ENCODE measurements at regions not wholly inside any gene's neighbourhood (a gene's known extent, or its start where the extent isn't known, plus 50 kb on each side); places are given as distances from the start of the nearest gene placed in this dataset.

DNA sequence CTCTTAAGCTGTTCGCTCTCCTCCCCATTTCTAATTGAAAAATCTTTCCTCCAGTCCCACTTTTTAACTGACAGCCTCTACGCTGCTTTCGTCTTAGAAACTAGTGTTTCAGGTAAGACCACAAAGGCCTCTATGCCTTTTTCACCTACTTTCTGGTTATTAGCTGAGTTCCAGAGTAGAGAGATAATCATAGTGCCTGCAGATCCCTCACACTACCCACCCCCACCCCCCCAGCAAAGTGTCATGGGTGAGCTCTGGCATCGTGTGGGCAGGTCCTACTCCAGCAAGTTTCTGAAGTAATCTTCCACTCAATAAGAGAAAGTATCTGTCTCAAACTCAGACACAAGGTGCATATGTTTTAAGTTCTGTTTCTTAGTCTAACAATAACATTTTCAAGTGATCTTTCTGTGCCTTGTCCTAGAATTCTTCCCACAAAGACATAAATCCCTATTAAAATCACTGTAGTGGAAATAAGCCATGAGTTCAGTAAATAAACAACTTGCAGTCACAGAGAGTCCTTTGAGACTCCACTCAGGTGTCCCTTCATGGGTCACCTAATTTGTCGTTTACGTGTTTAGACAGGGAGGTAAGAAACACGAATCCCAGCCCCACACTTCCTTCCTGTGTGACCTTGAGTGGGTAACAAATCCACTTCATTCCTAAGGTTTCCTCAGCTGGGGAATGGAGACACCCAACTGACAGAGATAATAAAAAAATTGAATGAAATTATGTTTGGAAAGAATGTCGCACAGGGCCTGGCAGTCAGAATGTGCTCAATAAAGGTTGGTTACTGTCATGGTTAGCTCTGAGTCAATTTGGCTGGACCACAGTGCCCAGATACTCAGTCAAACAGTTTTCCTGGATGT, 228.9 kb upstream of the CAND1 start:
- H3K27ac ChIP-seq, result peak overlapping the region; percentile 56
- TF ChIP-seq CTCF (conservative IDR thresholded peaks at IDR 0.05), result no peak

- TF ChIP-seq CTCF (conservative IDR thresholded peaks at IDR 0.05), result no peak
- peak overlapping the region; percentile 56 for H3K27ac ChIP-seq
Measured at GRCh38 chr12:67040861-67041137, 228.4 kb upstream of the CAND1 start.

GRCh38 chr12:67042697-67043131, 226.4 kb upstream of the CAND1 start:
- TF ChIP-seq CTCF (conservative IDR thresholded peaks at IDR 0.05), result no peak
- no peak overlapping the region for H3K27ac ChIP-seq

DNA sequence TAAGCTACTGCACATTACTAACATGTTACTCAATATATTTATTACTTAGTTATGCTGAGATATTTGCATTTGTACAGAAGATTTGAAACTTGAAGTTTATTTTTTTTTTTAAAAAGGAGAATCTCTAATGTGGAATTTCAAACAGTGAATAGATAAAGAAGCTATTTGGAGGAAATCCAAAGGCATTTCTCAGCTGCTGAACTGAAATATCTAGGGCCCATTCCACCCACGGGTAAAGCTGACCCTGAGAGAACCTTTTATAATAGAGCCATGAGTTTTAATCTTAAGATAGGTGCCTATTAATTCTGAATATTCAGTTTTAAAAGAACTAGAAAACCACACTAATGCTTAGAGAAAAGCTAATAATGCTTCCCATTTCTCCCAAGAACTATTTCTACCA, 225.4 kb upstream of the CAND1 start:
- no peak for TF ChIP-seq CTCF (conservative IDR thresholded peaks at IDR 0.05)

GRCh38 chr12:67045650-67046049, 223.5 kb upstream of the CAND1 start:
- TF ChIP-seq CTCF (conservative IDR thresholded peaks at IDR 0.05), result no peak
- H3K27ac ChIP-seq, result no peak overlapping the region

More for the DNA sequence above, 225.4 kb upstream of the CAND1 start:
- no peak overlapping the region for H3K27ac ChIP-seq

GRCh38 chr12:67046062-67046461, 223.1 kb upstream of the CAND1 start:
- no peak for TF ChIP-seq CTCF (conservative IDR thresholded peaks at IDR 0.05)
- H3K27ac ChIP-seq, result no peak overlapping the region

DNA sequence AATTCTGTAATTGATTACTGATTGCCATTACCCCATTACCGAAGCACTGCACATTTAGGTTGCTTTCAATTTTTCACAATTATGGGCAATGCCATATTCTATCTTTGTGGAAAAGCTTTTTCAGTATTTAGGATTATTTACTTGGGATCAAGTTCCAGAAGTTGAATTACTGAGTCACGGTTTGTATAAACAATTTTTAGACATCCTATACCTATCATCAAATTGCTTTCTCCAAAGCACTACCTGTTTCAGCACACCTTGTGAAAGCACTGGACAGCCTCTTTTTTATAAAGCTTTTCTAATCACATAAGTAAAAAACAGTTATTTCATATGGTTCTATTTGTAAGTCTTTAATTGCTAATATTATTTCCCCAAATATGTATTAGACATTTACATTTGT, 221.5 kb upstream of the CAND1 start:
- no peak overlapping the region for H3K27ac ChIP-seq
- TF ChIP-seq CTCF (conservative IDR thresholded peaks at IDR 0.05), result no peak

Measured in VCaP (cell line).